ENCODE measurements at regions not wholly inside any gene's neighbourhood (a gene's known extent, or its start where the extent isn't known, plus 50 kb on each side); places are given as distances from the start of the nearest gene placed in this dataset.

DNA sequence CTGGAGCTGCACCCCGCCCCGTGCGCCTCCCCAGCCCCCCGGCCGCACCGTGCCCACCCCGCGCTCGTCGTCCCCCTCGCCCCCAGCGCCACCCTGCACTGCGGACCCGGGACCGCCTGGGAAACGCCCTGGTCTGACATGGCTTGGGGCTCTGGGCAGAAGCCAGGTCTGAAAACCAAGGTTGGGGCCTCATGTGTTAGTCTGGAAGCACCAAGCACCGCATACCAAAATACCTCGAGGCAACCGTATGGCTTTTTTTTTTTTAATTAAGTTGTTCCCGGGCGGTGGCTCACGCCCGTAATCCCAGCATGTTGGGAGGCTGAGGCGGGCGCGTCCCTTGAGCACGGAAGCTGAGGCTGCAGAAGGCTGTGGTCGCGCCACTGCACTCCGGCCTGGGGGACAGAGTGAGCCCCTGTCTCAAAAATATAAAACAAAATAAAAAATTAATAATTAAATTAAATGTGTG is 91.5 kb upstream of the CHD2 start:
- POLR2A ChIA-PET (ENCODE audit: partially characterized antibody), result interaction anchor here (0.5 to 7.3 kb wide), 28 partner anchors 11 to 256 kb away, joined by 3 to 226 read pairs (median 7); partner anchors contain the start of gene CHD2
- FAIRE-seq, result no peak
- H3K79me2 ChIP-seq (ENCODE audit: control insufficient read depth in 1 of 2, insufficient read depth in 2 of 2, low read length in 2 of 2), result no peaks in the 10 kb centered on the region

More for the DNA sequence above, 91.5 kb upstream of the CHD2 start:
- H2BK120ac ChIP-seq (replicated peaks; ENCODE audit: low read depth, low read length), result no peak overlapping the region
- H2BK15ac ChIP-seq (ENCODE audit: low read length), result no peak overlapping the region
- no peak overlapping the region for H3K23ac ChIP-seq (ENCODE audit: insufficient read length)
- peaks cover 11 to 16% (median 12%) of the 10 kb centered on the region in 4 experiments; a peak in 6 of 7 replicates for H3K4me1 ChIP-seq (replicated peaks in 1 of 4; ENCODE audit: control insufficient read depth in 3 of 4, insufficient read depth in 4 of 4, low read length in 3 of 4)
- no peak overlapping the region for H2BK20ac ChIP-seq (ENCODE audit: low read length)
- H3K56ac ChIP-seq (replicated peaks; ENCODE audit: insufficient read length, low read depth, low read length), result peak overlapping the region; percentile 33
- H2BK12ac ChIP-seq (ENCODE audit: low read depth, low read length), result peak overlapping the region; percentile 94; the same call in 1 of the 2 replicates
- no peaks in the 10 kb centered on the region for H3K27me3 ChIP-seq (replicated peaks in 1 of 4; ENCODE audit: control insufficient read depth in 3 of 4, extremely low read depth in 1 of 4, insufficient read depth in 3 of 4, low read length in 3 of 4)
- H3K23me2 ChIP-seq (ENCODE audit: low read depth, low read length), result peaks cover 5% of the 10 kb centered on the region; the same call in 1 of the 2 replicates
- TF ChIP-seq, protein P1, sequence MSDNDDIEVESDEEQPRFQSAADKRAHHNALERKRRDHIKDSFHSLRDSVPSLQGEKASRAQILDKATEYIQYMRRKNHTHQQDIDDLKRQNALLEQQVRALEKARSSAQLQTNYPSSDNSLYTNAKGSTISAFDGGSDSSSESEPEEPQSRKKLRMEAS (IDR thresholded peaks at IDR 0.05), result 0 out of 2 replicates have a peak, but pooled peaks have one; percentile 20
- TF ChIP-seq SAP30 (IDR thresholded peaks at IDR 0.05; ENCODE audit: insufficient read depth, insufficient replicate concordance, low read length), result no peak
- no peak for DNase-seq (ENCODE audit: low read depth in 1 of 2, low spot score in 2 of 2)
- H2BK5ac ChIP-seq (ENCODE audit: low read depth, low read length), result 0 out of 2 replicates have a peak overlapping the region, but pooled peaks have one; percentile 58
- CTCF ChIA-PET (ENCODE audit: partially characterized antibody), result interaction anchor here (0.7 to 6.9 kb wide), 25 partner anchors 11 to 222 kb away, joined by 3 to 54 read pairs (median 5); partner anchors contain the start of gene CHD2
- H4K5ac ChIP-seq (ENCODE audit: insufficient read length, low read depth, low read length), result peak overlapping the region; percentile 85
- peak overlapping the region in 3 of 4 experiments; percentile 31 to 68 (median 41); a peak in 4 of 7 replicates for H3K9ac ChIP-seq (replicated peaks in 1 of 4; ENCODE audit: extremely low read depth in 1 of 4, low read depth in 3 of 4, low read length in 3 of 4)
- peak overlapping the region; percentile 37 for H4K91ac ChIP-seq (replicated peaks; ENCODE audit: insufficient read length, low read length)
- H3K36me3 ChIP-seq (ENCODE audit: control insufficient read depth in 2 of 4, insufficient read depth in 4 of 4, low read length in 3 of 4), result no peaks in the 10 kb centered on the region
- H3K4me2 ChIP-seq (ENCODE audit: insufficient read depth in 1 of 2, low read depth in 2 of 2, low read length in 2 of 2), result peak overlapping the region; percentile 68 to 73
- H3K27ac ChIP-seq (ENCODE audit: low read depth, low read length), result no peak overlapping the region
- no peaks in the 10 kb centered on the region for H4K20me1 ChIP-seq (replicated peaks in 1 of 2; ENCODE audit: control insufficient read depth in 1 of 2, insufficient read depth in 2 of 2, low read length in 2 of 2)
- no peaks in the 10 kb centered on the region for H3K9me3 ChIP-seq (ENCODE audit: insufficient read depth in 2 of 2, low read depth in 1 of 2, low read length in 1 of 2)
- peak overlapping the region; percentile 88; the same call in 1 of the 2 replicates for H3K18ac ChIP-seq (ENCODE audit: extremely low read depth, low read length)
- whole genome bisulfite sequencing, 2 experiments (ENCODE audit: extremely low coverage in 1 of 2, insufficient coverage in 1 of 2, insufficient read length in 1 of 2, insufficient replicate concordance in 2 of 2, low coverage in 1 of 2, low lambda C conversion rate in 2 of 2, missing lambda C conversion rate in 1 of 2), result 6% methylated on average over 18 of the region's 30 CpGs; no CpG with 5 or more reads in 1 of the 2 experiments
- H3K4ac ChIP-seq (replicated peaks; ENCODE audit: insufficient read length, low read depth, low read length), result no peak overlapping the region
- H3K79me1 ChIP-seq (ENCODE audit: low read depth, low read length), result no peaks in the 10 kb centered on the region
- H2AFZ ChIP-seq (ENCODE audit: low read length), result no peak overlapping the region
- H2AK5ac ChIP-seq (ENCODE audit: low read depth, low read length), result no peak overlapping the region
- peak overlapping the region; percentile 7 to 66 (median 30); a peak in 6 of 8 replicates for H3K4me3 ChIP-seq (ENCODE audit: extremely low read depth in 1 of 4, insufficient read depth in 2 of 4, low read depth in 3 of 4, low read length in 4 of 4)
- no peak overlapping the region for H3K14ac ChIP-seq (ENCODE audit: insufficient read length)
- H4K8ac ChIP-seq (ENCODE audit: extremely low read depth, insufficient read depth, low read length), result peak overlapping the region; percentile 66; the same call in 1 of the 2 replicates
